Progenitor cell of endocrine pancreas (in vitro differentiated cells): ENCODE measurements at regions not wholly inside any gene's neighbourhood (a gene's known extent, or its start where the extent isn't known, plus 50 kb on each side); places are given as distances from the start of the nearest gene placed in this dataset.
"Not testable (repeated sequence)": the region's sequence is repeated elsewhere in the genome, so short reads cannot be mapped to it uniquely, and the experiment has no call there.

Experiments used
- DNase-seq: peaks from one replicate; pipeline ENCODE4 v3.0.0; 2021; ENCODE audit warnings: low spot score; ENCODE audit not compliant: unreplicated experiment
- H3K27ac Mint-ChIP-seq: 2 replicates; pipeline ENCODE4 v1.8.0; 2021; ENCODE audit warnings: mild to moderate bottlenecking, moderate library complexity, mixed read lengths
- H3K27me3 Mint-ChIP-seq: 2 replicates; pipeline ENCODE4 v1.8.0; 2021; ENCODE audit warnings: mixed read lengths
- H3K36me3 Mint-ChIP-seq: 2 replicates; pipeline ENCODE4 v1.8.0; 2022; ENCODE audit warnings: mixed read lengths; ENCODE audit not compliant: insufficient read depth
- H3K4me1 Mint-ChIP-seq: 2 replicates; pipeline ENCODE4 v1.8.0; 2021; ENCODE audit warnings: low read depth, mixed read lengths
- H3K4me3 Mint-ChIP-seq: 2 replicates; pipeline ENCODE4 v1.8.0; 2021; ENCODE audit warnings: low read depth, mild to moderate bottlenecking, moderate library complexity, mixed read lengths
- H3K9me3 Mint-ChIP-seq: 2 replicates; pipeline ENCODE4 v1.8.0; 2021; ENCODE audit warnings: low read depth, mixed read lengths
- TF ChIP-seq, protein P1 (sequence below): fragments of 200-600 bp; sonication (generic); IDR thresholded peaks from one replicate; pipeline ENCODE4 v1.5.0; 2021; ENCODE audit warnings: antibody characterized with exemption, mild to moderate bottlenecking; ENCODE audit not compliant: unreplicated experiment

DNA sequence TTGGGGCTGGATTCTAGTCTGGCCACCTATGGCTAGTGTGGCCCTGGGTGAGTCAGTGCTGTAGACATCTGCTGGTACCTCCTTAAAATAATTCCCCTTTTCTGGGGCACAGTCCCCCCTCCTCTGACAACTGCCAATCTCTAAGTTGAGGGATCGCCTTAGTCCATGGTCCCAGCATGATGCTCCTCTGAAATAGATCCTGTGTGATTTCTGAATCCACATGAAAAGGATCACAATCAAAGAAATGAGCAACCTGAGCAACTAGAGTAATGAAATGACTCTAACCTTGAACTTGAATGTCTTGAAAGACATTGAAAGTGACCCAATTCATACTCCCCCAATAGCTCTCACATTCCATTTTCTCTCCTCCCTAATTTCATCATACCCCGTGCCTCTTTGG, 332.5 kb downstream of the VRK1 start:
- no peaks in the 10 kb centered on the region for H3K9me3 Mint-ChIP-seq

DNA sequence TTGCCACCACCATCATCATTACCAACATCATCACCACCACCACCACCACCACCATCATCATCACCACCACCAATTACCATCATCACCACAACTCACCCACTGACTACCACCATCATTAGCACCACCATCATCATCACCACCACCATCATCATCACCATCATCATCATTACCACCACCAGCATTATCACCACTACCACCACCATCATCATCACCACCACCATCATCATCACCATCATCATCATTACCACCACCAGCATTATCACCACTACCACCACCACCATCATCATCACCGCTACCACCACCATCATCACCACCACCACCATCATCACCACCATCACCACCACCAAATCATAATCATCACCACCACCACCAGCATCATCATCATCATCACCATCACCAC, 338.7 kb downstream of the VRK1 start:
- H3K27ac Mint-ChIP-seq, H3K9me3 Mint-ChIP-seq, H3K36me3 Mint-ChIP-seq, H3K4me3 Mint-ChIP-seq, DNase-seq: not testable (repeated sequence)
- Mint-ChIP-seq H3K27me3 (peaks cover 21% of the 10 kb centered on the region), H3K4me1 (peaks cover 16% of the 10 kb centered on the region)

More for the DNA sequence above, 332.5 kb downstream of the VRK1 start:
- DNase-seq = no peak
- TF ChIP-seq, protein P1, sequence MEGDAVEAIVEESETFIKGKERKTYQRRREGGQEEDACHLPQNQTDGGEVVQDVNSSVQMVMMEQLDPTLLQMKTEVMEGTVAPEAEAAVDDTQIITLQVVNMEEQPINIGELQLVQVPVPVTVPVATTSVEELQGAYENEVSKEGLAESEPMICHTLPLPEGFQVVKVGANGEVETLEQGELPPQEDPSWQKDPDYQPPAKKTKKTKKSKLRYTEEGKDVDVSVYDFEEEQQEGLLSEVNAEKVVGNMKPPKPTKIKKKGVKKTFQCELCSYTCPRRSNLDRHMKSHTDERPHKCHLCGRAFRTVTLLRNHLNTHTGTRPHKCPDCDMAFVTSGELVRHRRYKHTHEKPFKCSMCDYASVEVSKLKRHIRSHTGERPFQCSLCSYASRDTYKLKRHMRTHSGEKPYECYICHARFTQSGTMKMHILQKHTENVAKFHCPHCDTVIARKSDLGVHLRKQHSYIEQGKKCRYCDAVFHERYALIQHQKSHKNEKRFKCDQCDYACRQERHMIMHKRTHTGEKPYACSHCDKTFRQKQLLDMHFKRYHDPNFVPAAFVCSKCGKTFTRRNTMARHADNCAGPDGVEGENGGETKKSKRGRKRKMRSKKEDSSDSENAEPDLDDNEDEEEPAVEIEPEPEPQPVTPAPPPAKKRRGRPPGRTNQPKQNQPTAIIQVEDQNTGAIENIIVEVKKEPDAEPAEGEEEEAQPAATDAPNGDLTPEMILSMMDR = no peak
- Mint-ChIP-seq H3K27me3 (peaks cover 29% of the 10 kb centered on the region), H3K36me3 (no peaks in the 10 kb centered on the region), H3K4me3 (no peak overlapping the region), H3K27ac (no peak overlapping the region), H3K4me1 (peaks cover 17% of the 10 kb centered on the region)

DNA sequence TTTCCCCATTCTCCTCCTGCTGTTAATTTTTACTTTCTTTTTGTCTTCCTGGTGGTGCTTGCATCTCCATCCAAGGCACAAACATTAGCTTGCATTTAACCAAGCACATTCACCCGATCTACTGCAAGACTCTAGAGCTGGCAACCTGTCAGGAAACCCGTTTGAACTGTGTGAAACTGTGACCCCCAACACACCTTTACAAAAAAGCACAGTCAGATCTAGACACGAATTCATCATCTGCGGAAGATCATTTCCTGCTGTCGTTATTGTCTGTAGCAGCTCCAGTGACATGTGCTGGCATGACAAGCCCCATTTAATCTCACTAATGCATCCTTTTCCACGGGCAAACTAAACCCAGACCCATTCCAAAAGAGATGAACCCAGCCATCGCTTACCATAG, 340.5 kb downstream of the VRK1 start:
- DNase-seq = no peak
- Mint-ChIP-seq H3K9me3 (peaks cover 9% of the 10 kb centered on the region), H3K4me3 (no peak overlapping the region), H3K4me1 (no peaks in the 10 kb centered on the region), H3K36me3 (no peaks in the 10 kb centered on the region), H3K27me3 (peaks cover 27% of the 10 kb centered on the region), H3K27ac (no peak overlapping the region)
- TF ChIP-seq, protein P1 = no peak

DNA sequence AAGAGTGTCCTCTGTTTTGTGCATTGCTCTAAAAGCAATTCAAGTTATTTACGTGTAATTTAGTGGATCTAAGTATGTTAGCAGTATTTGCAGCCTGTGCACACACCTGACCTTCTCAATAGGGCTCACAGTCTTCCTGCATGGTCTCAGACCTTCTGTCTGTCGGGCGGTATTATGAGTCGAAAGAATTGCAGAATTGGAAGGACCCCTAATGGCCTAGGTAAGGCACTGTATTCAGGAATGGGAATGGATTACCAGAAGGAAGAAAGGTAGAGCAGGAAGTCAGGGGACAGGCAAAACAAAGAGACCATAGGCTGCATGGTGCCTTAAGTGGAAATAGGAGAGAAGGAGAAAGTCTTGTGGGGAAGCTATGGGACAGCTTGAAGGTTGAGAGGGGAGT, 341.6 kb downstream of the VRK1 start:
- no peak for DNase-seq
- Mint-ChIP-seq H3K4me3 (no peak overlapping the region), H3K27me3 (peaks cover 37% of the 10 kb centered on the region), H3K36me3 (no peaks in the 10 kb centered on the region), H3K4me1 (no peaks in the 10 kb centered on the region), H3K27ac (no peak overlapping the region), H3K9me3 (peaks cover 9% of the 10 kb centered on the region)
- TF ChIP-seq, protein P1 = peak; percentile 21

DNA sequence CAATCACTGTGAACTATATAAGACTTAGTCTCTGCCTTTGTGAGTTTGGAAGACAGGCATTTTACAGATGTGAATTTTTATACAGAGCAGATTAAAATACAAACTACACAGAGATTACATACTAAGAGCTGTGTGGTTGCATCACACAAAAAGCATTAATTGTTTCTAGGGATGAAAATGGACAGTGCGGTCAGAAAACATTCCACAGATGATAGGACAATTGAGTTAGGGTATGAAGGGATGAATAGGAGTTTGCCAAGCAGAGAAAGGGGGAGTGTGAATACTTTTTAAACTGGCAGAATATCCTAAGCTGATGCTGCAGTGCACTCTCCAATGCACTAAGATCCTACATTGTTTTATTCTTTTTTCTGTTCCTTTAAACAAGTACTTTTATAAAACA, 345.8 kb downstream of the VRK1 start:
- H3K4me3 Mint-ChIP-seq = no peak overlapping the region
- H3K27me3 Mint-ChIP-seq = peaks cover 32% of the 10 kb centered on the region

DNA sequence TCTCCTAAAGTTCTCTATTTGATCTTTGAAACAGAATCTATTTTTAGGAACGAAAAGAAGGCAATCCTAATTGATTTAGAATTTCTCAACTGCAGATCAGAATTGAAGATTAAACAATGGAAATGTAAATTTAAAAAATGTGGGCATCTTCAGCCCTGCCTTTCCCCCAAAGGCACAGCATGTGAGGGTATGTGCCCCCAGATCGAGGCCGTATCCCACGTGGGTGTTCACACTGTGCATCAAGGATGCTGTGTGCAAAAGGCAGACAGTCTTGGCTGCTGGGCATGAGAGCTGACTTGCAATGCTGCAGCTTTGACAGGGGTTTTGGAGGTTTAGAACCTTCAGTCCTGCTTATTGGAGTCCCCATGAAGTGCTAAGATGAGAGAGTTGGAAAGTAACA, 346.3 kb downstream of the VRK1 start:
- TF ChIP-seq, protein P1 = no peak
- Mint-ChIP-seq H3K27me3 (peaks cover 32% of the 10 kb centered on the region), H3K4me3 (no peak overlapping the region), H3K36me3 (no peaks in the 10 kb centered on the region), H3K4me1 (no peaks in the 10 kb centered on the region), H3K9me3 (no peaks in the 10 kb centered on the region), H3K27ac (no peak overlapping the region)
- DNase-seq = no peak

More for the DNA sequence above, 345.8 kb downstream of the VRK1 start:
- TF ChIP-seq, protein P1 = no peak
- H3K4me1 Mint-ChIP-seq = no peaks in the 10 kb centered on the region
- H3K27ac Mint-ChIP-seq = no peak overlapping the region
- no peak for DNase-seq
- H3K9me3 Mint-ChIP-seq = no peaks in the 10 kb centered on the region
- H3K36me3 Mint-ChIP-seq = no peaks in the 10 kb centered on the region

DNA sequence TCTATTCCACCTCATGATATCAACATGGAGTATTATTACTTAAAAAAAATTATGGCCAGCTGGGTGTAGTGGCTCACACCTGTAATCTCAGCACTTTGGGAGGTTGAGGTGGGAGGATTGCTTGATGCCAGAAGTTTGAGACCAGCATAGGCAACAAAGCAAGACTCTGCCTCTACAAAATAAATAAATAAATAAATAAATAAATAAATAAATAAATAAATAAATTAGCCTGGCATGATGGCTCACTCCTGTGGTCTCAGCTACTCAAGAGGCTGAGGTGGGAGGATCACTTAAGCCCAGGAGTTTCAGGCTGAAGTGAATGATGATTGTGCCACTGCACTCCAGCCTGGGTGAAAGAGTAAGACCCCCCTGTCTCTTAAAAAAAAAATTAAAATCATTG, 350.8 kb downstream of the VRK1 start:
- H3K27ac Mint-ChIP-seq, H3K36me3 Mint-ChIP-seq, H3K4me3 Mint-ChIP-seq, H3K9me3 Mint-ChIP-seq, H3K4me1 Mint-ChIP-seq, DNase-seq: not testable (repeated sequence)
- H3K27me3 Mint-ChIP-seq = peaks cover 34% of the 10 kb centered on the region
